Hypothalamus (tissue), 51 donors: ENCODE measurements at regions not wholly inside any gene's neighbourhood (a gene's known extent, or its start where the extent isn't known, plus 50 kb on each side); places are given as distances from the start of the nearest gene placed in this dataset.
A peak's percentile ranks its signal among the peaks of the same experiment; 100 is the strongest.
"Not testable (repeated sequence)": the region's sequence is repeated elsewhere in the genome, so short reads cannot be mapped to it uniquely, and the experiment has no call there.

Experiments
- DNase-seq, 51 donors: peaks; one replicate each; lab custom pipeline; 2025; lab: John Stamatoyannopoulos, UW

- no peak for DNase-seq
Observed at GRCh38 chr14:53380052-53380866, 227.1 kb upstream of the DDHD1 start.

GRCh38 chr14:53378142-53378541 is 225.0 kb upstream of the DDHD1 start:
- no peak for DNase-seq

- no peak for DNase-seq
Observed at GRCh38 chr14:53376064-53376463, 222.9 kb upstream of the DDHD1 start.

- DNase-seq: no peak
Observed at GRCh38 chr14:53375599-53375998, 222.5 kb upstream of the DDHD1 start.

GRCh38 chr14:53368711-53369201 is 215.6 kb upstream of the DDHD1 start:
- DNase-seq: no peak

GRCh38 chr14:53368066-53368465 is 214.9 kb upstream of the DDHD1 start:
- DNase-seq: no peak

GRCh38 chr14:53367644-53368026 is 214.5 kb upstream of the DDHD1 start:
- DNase-seq: no peak

- DNase-seq: no peak
Observed at GRCh38 chr14:53365486-53366130, 212.5 kb upstream of the DDHD1 start.

- DNase-seq: not testable (repeated sequence)
Observed at GRCh38 chr14:53362916-53363315, 209.8 kb upstream of the DDHD1 start.

- no peak for DNase-seq
Observed at GRCh38 chr14:53360829-53361228, 207.7 kb upstream of the DDHD1 start.

GRCh38 chr14:53358166-53358565 is 205.0 kb upstream of the DDHD1 start:
- DNase-seq: no peak

- peak in 1 of 51 donors; percentile 5 for DNase-seq
Observed at GRCh38 chr14:53356361-53357150, 203.4 kb upstream of the DDHD1 start.

GRCh38 chr14:53355581-53356112 is 202.5 kb upstream of the DDHD1 start:
- DNase-seq: peak in 2 of 51 donors; percentile 1 to 3

GRCh38 chr14:53354336-53354735 is 201.2 kb upstream of the DDHD1 start:
- no peak for DNase-seq

GRCh38 chr14:53350866-53351265 is 197.7 kb upstream of the DDHD1 start:
- DNase-seq: no peak

- DNase-seq: no peak
Observed at GRCh38 chr14:53350429-53350828, 197.3 kb upstream of the DDHD1 start.

- DNase-seq: no peak
Observed at GRCh38 chr14:53346988-53347387, 193.9 kb upstream of the DDHD1 start.

GRCh38 chr14:53341324-53341723 is 188.2 kb upstream of the DDHD1 start:
- DNase-seq: no peak

GRCh38 chr14:53338192-53338591 is 185.1 kb upstream of the DDHD1 start:
- DNase-seq: no peak

- DNase-seq: no peak
Observed at GRCh38 chr14:53336729-53337128, 183.6 kb upstream of the DDHD1 start.

- no peak for DNase-seq
Observed at GRCh38 chr14:53333809-53334208, 180.7 kb upstream of the DDHD1 start.
